DOHH2 (cell line): ENCODE measurements at regions not wholly inside any gene's neighbourhood (a gene's known extent, or its start where the extent isn't known, plus 50 kb on each side); places are given as distances from the start of the nearest gene placed in this dataset.

ENCODE experiments used
- CTCF ChIP-seq: fragments of 200-600 bp; sonication (generic); IDR thresholded peaks from one replicate; pipeline ENCODE4 v1.5.1; 2014; ENCODE audit warnings: antibody characterized with exemption, mild to moderate bottlenecking, low read depth, low read length; ENCODE audit not compliant: poor library complexity, severe bottlenecking
- EZH2phosphoT487 ChIP-seq: fragments of 200-600 bp; sonication (generic); IDR thresholded peaks from 2 replicates; pipeline ENCODE4 v1.6.1; 2017; ENCODE audit warnings: borderline replicate concordance, mild to moderate bottlenecking, antibody characterized with exemption, low read length, moderate library complexity, mixed read lengths

GRCh38 chr3:162810776-162811175, 1314.2 kb downstream of the OTOL1 start:
- no peak for TF ChIP-seq CTCF
- no peak for TF ChIP-seq EZH2phosphoT487
